ENCODE measurements at regions not wholly inside any gene's neighbourhood (a gene's known extent, or its start where the extent isn't known, plus 50 kb on each side); places are given as distances from the start of the nearest gene placed in this dataset.

DNA sequence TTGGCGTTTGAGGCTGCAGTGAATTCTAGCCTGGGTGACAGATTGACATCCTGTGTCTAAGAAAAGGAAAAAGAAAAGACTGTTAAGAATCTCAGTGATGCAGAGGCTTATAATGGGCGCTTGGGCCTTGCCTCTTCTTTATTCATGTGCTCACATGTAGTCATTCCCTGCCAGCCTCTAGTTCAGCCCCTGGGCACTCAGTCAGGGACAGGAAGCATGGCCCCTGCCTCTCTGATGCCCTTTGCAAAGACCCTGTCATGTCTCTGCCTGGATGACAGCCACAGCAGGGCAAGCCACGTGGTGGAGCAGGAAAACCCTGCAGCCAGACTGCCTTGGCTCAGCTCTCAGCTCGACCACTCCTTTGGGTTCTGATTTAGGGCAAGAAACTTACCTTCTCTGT, 368.9 kb downstream of the RPS24 start:
- DNase-seq = no peak

GRCh38 chr10:78403781-78404180, 370.1 kb downstream of the RPS24 start:
- DNase-seq = no peak

DNA sequence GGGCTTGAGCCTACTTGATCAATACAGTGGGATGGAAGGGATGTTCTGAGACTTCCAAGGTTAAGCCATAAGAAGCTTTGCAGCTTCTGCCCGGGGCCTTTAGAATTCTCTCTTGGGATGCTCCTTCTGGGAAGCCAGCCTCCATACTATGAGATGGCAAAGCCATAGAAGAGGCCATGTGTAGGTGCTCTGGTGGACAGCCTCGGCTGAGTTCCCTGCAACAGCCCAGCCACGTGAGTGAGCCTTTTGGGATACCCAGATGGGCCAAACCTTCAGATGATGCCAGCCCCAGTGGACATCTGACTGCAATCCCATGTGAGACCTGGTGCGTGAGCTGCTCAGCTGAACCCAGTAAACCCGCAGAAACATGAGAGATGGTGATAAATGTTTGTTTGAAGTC, 370.6 kb downstream of the RPS24 start:
- no peak for DNase-seq

DNA sequence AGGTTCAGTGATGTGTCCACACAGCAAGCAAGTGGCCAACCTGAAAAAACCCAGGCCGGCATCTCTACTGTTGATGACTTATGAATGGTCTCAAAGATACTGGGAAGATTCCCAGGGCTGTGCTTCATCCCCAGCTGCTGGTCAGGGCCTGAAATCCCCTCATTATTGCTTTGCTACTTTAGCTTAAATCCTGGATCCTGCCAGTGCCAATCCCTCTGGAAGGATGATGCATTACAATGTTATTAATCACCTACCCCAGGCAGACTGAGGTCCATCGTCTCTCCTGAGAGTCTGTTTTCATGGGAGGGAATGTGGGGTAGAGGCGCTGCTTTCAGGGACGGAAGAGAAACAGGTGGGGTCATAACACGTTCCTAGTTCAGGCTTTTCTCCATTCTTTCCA, 371.6 kb downstream of the RPS24 start:
- peak; percentile 36 for DNase-seq

DNA sequence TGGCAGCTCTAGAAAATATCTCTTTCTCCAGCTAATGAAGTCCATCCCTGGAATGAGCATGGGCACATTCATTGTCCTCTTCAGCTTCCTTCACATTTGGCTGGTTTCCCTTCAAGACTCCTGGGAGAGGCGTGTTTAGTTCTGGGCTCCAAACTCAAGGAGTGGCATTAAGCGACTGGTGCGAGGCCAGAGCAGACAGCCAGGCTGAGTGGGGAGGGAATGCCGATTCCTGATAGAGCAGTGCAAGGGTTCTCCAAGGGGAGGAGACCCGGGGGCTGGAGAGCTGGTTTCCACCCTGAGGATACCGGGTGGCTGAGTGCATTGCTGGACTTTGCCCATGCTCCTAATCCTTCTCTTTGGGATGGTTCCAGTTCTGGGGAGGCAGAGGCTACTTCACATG, 372.1 kb downstream of the RPS24 start:
- DNase-seq = no peak

DNA sequence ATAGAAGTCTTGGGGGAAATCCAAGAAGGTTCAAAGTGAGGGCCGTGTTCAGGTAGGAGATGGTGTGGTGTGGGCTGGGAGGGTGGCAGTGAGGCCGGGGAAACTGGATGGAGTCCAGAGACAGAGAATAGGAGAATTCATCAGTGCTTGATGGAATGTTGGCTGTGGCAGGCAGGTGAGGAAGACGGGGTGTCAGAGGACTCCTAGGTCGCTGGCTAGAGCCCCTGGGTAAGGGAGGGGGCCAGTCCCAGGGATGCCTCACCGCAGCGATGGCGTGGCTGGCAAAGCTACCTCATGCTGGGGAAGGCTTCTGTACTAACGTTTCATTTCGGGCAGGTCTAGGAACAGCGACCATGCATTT, 373.0 kb downstream of the RPS24 start:
- no peak for DNase-seq

- peak; percentile 93 for DNase-seq
These were observed 373.5 kb downstream of the RPS24 start for GRCh38 chr10:78407009-78407711.

GRCh38 chr10:78407966-78408365, 374.3 kb downstream of the RPS24 start:
- DNase-seq = no peak

DNA sequence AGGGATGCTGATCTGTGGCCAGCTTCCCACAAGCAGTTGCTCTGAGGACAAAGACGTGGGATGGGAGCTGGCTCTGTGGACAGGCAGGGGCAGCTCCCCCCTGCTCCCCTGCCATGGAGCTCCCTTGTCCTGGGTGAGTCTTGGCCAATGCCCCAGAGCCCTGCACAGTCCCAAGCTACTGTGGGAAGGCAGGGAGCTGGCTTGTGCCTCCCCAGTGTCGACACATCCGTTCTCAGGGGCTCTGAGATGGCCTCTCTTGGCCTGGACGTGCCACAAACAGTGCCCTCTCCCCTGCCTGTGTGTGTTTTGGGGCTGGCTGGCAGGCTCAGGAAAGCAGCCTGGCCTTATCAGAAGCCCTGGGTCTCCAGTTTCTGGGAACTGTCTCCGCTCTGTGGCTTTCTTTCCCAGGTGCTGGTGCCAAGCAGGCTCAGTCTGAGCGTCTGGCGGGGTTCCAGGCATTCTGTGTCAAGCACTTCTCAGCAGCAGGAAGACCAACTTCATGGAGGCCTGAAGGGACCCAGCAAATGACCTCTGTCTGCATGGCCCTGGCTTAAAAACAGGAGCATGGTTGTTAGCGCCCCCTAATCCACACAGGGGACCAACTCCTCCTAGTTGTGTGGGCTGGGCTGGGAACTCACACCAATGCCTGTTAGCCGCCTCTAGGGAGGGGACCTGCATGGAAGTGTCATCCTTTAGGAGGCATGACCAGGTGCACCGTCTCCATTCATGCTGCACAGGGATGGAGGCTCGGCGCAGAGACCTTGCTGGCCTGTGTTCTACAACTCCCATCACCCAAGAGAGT, 375.2 kb downstream of the RPS24 start:
- DNase-seq = no peak

GRCh38 chr10:78410046-78410965, 376.6 kb downstream of the RPS24 start:
- DNase-seq = no peak

DNA sequence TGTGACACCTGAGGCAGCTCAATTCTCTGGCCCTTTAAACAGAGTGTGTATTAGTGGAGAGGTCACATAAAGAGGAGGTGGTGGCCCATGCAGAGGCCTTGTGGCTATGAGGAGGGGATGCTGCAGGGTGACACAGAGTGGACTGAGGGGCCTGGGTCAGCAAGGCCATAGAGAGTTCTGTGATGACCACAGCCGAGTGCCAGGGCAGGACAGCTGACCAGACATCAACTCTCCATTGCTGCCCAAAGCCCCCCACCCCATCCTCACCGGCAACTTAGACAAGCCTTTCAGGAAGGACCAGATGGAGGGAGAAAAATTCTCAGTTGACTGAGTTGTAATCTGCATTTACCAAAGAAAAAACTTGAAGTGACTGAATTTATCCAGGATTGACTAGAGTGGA, 378.1 kb downstream of the RPS24 start:
- no peak for DNase-seq

DNA sequence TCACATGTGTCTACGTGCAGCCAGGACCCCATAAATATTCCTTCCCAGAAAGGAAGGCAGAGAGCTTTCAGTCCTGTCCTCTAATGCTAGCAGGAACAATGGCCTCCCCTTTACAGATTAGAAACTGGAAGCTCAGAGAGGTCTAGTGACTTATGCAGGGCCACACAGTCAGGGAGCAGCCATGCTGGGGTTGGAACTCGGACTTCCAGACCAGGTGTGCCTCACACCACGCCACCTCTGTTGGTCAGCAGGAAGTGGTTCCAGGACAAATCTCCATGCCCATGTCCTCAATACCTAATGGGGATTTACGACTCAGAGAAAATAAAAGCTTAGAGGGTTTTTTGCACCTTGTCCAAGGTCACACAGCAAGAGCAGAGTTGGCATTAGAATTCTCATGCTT, 378.9 kb downstream of the RPS24 start:
- DNase-seq = no peak

DNA sequence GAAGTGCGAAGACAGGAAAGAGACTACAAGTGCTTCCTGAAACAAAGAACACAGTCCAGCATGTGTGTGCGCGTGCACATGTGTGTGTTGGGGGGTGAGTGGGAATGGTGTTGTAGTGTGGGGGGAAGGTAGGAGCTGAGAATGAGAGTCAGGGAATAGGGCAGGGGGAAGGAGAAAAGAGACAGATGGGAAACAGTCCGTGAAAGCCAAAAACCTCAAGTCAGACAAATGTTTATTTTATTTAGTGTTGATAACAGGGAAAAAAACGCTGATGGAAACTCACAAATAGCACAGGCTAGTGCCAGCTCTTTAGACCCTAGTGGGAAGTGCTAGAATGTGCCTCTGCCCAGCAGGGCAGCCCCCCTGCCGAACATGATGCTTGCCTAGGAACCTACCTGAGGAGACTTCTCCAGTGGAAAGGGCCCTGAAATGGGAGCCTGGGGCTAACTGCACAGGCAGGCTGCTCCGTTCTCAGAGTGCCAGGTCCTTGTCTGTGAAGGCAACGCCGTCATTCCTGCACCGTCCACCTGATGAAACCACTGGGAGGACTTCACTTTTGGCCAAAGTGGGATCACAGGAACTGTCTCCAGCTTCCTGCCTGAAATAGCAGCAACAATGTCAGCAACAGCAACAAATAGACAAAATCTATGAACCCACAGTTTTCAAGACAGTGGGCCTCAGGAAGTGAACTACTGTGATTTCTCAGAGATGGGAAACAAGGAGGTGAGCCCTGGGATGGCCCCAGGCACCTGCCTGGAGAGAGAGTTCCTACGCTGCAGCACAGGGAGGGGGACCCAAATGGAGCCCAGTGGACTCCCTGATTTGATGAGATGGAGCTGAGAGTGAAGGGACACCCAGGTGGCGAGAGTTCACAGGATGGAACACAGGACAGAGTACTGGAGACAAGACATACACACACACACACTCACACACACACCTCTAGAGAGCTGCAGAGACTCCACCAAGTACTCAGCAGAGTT, 379.7 kb downstream of the RPS24 start:
- DNase-seq = no peak

GRCh38 chr10:78414380-78414779, 380.7 kb downstream of the RPS24 start:
- no peak for DNase-seq

- no peak for DNase-seq
These were observed 381.4 kb downstream of the RPS24 start for GRCh38 chr10:78415111-78415510.

GRCh38 chr10:78416031-78417011, 382.7 kb downstream of the RPS24 start:
- DNase-seq = peak; percentile 79

DNA sequence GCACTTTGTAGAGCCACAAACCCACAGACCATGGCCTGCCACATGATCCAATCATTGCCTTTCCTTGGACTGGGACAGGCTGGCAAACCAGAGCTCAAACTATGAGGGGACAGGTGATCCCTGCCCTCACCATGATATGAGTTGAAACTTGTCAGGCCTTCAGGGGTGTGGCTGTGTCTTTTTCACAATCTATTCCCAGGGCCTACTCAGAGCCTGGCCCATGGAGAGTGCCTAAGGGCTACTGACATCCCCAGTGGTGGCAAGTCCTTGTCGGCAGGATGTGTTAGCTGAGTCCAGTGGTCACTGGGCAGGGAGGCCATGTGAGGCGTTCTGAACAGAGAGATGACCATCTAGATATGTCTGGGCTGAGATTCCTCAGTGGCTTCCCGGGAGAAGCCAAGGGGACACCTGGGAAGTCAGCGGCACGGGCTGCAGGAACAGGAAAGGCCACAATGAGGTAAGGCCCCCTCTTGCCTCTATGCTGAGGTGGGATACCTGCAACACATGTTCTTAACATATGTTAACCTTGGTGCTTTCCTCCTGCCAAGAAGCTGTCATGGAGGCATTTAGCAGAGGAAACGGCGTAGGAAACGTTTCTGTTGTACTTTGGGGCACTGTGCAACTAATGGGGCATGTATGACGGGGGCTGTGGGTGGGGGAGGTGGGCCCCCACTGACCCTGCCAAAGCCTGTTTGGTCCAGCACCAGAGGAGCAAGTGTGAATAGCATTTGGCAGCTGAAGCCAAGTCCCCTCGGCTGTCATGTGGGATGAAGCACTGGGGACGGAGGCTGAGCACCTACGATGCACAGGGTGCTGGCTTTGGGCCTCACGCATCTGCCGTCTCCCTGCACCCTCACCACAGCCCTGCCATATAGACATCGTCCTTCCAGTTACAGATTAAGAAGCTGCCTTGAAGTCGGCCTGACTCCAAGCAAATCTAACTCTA, 384.0 kb downstream of the RPS24 start:
- no peak for DNase-seq

DNA sequence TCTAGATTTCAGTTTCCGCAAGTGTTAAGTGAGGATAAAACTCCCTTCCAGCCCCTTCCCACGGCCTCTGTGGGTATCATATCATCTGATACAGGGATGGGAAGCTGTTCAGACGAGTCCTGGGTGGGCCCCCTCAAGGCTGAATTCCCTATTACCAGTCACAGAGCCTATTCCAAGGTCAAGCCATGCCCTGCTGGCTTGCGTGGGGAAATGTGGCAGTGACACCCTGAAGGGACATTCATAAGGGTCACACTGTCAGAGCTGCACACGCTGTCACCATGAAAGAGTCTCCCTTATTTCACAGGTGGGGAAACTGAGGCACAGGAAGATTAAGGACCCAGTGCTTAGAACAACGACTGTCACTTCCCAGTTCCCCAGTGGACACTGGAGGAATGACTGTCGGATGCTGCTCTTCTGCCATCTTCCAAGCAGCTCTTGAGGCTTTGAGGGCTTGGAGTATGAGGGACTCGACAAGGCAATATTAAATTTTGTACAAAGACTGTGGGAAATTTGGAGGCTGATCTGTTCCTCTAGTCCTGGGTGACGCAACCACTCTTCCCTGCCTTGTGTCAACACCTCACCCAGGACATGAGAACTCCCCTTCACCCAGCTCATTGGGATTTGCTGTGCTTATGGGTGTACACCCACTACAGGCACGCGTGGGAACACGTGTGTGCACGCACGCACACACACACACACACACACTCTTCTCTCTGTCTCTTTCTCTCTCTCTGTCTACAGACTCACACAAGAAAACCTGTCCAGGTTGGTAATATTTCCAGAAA, 386.0 kb downstream of the RPS24 start:
- DNase-seq = no peak
